Activated CD8-positive, alpha-beta T cell treated with anti-CD3 and anti-CD28 coated beads for 36 hours (primary cell): ENCODE measurements at regions not wholly inside any gene's neighbourhood (a gene's known extent, or its start where the extent isn't known, plus 50 kb on each side); places are given as distances from the start of the nearest gene placed in this dataset.

Experiments
- ATAC-seq: fragments of 200-7000 bp; cut with Tn5 transposase; one replicate; pipeline ENCODE4 v1.10.0; 2021; ENCODE audit warnings: mild to moderate bottlenecking, moderate library complexity
- CTCF ChIA-PET: fragments of 350-600 bp; sonication (Branson Sonifier 250); formaldehyde crosslinking; loops from one replicate; lab custom pipeline; 2021; ENCODE audit warnings: antibody characterized with exemption; lab: Charles Lee
- POLR2A ChIA-PET: fragments of 350-600 bp; sonication (Branson Sonifier 250); formaldehyde crosslinking; loops from one replicate; lab custom pipeline; 2021; ENCODE audit warnings: antibody characterized with exemption; lab: Charles Lee
- DNase-seq: peaks from one replicate; pipeline ENCODE4 v3.0.0-alpha.2; 2020
- H3K27ac Mint-ChIP-seq: one replicate; pipeline ENCODE4 v1.8.0; 2021; ENCODE audit warnings: mild to moderate bottlenecking, mixed read lengths
- H3K27me3 Mint-ChIP-seq: one replicate; pipeline ENCODE4 v1.8.0; 2021; ENCODE audit warnings: mixed read lengths
- H3K36me3 Mint-ChIP-seq: one replicate; pipeline ENCODE4 v1.8.0; 2021; ENCODE audit warnings: low read depth, mixed read lengths
- H3K4me1 Mint-ChIP-seq: one replicate; pipeline ENCODE4 v1.8.0; 2021; ENCODE audit warnings: low read depth, mixed read lengths
- H3K4me3 Mint-ChIP-seq: one replicate; pipeline ENCODE4 v1.8.0; 2021; ENCODE audit warnings: mild to moderate bottlenecking, moderate library complexity, mixed read lengths
- H3K9me3 Mint-ChIP-seq: one replicate; pipeline ENCODE4 v1.8.0; 2021; ENCODE audit warnings: mixed read lengths
- CTCF ChIP-seq: fragments of 200-600 bp; IDR thresholded peaks from one replicate; pipeline ENCODE4 v1.8.0; 2022; ENCODE audit warnings: antibody characterized with exemption, mild to moderate bottlenecking
- intact Hi-C: fragments of 100-400 bp; cut with micrococcal nuclease; formaldehyde crosslinking; loops from one replicate; pipeline ENCODE4 v1.10.0; 2022

GRCh38 chr9:96116275-96117064 is 185.5 kb downstream of the HSD17B3 start:
- Mint-ChIP-seq H3K4me1 (peaks cover 15% of the 10 kb centered on the region), H3K27me3 (peaks cover 20% of the 10 kb centered on the region), H3K36me3 (no peaks in the 10 kb centered on the region), H3K4me3 (no peak overlapping the region), H3K27ac (peak overlapping the region; percentile 20), H3K9me3 (peaks cover 4% of the 10 kb centered on the region)
- intact Hi-C loops: no loop called here
- no peak for TF ChIP-seq CTCF
- ATAC-seq (no peak), DNase-seq (no peak)
- CTCF ChIA-PET: no interaction called here
- POLR2A ChIA-PET: interaction anchor here (1.0 kb wide), 2 partner anchors 27 to 52 kb away, joined by 3 to 5 read pairs; no protein-coding TSS in a partner anchor

DNA sequence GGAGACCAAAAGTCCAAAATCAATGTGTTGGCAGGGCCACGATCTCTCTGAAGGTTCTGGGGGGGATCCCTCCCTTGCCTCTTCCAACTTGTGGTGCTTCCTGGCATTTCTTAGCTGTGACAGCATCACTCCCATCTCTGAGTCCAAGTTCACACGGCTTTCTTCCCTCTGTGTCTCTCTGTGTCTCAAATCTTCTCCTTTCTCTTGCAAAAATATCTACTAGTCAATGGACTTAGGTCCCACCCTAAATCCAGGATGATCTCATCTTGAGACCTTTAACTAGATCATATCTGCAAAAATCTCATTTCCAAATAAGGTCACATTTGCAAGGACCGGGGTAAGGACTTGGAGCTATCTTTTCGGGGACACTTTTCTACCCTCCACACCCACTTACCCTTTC is 186.1 kb downstream of the HSD17B3 start:
- ATAC-seq: no peak
- DNase-seq: no peak
- H3K27ac Mint-ChIP-seq: no peak overlapping the region
- H3K9me3 Mint-ChIP-seq: peaks cover 4% of the 10 kb centered on the region
- H3K4me1 Mint-ChIP-seq: peaks cover 9% of the 10 kb centered on the region
- intact Hi-C loops: no loop called here
- H3K4me3 Mint-ChIP-seq: no peak overlapping the region
- ChIA-PET POLR2A (interaction anchor here (1.0 kb wide), 1 partner anchor 53 kb away, joined by 5 read pairs; no protein-coding TSS in a partner anchor), CTCF (no interaction called here)
- no peak for TF ChIP-seq CTCF
- H3K36me3 Mint-ChIP-seq: no peaks in the 10 kb centered on the region
- peaks cover 20% of the 10 kb centered on the region for H3K27me3 Mint-ChIP-seq

DNA sequence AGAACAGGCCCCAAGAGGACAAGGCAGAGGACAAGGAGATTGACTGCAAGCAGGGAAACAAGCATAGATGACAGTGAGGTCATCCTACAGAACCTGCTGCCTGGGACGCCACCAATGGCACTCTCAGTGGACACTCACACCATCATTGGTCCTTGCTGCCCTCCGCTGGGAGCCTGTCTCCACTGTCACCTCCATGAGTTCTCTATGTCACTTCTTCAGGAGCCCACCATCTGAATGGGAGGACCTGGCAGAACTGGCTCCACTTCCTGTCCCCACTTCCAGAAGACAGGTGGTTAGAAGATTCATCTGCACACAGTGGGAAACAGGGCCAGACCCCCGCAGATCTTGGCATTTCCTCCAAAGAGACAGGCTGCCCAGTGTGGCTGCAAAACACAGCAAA is 188.9 kb downstream of the HSD17B3 start:
- CTCF ChIA-PET: interaction anchor here (1.2 kb wide), 1 partner anchor 22 kb away, joined by 3 read pairs; no protein-coding TSS in a partner anchor

GRCh38 chr9:96109680-96110351 is 192.2 kb downstream of the HSD17B3 start:
- intact Hi-C loops: no loop called here
- no peak for TF ChIP-seq CTCF
- ChIA-PET POLR2A (no interaction called here), CTCF (no interaction called here)
- Mint-ChIP-seq H3K4me1 (peaks cover 5% of the 10 kb centered on the region), H3K27me3 (peaks cover 2% of the 10 kb centered on the region), H3K4me3 (no peak overlapping the region), H3K9me3 (peaks cover 9% of the 10 kb centered on the region), H3K36me3 (peaks cover 1% of the 10 kb centered on the region), H3K27ac (no peak overlapping the region)
- ATAC-seq (peak; percentile 39), DNase-seq (no peak)

More for the DNA sequence above, 188.9 kb downstream of the HSD17B3 start:
- Mint-ChIP-seq H3K36me3 (no peaks in the 10 kb centered on the region), H3K27ac (no peak overlapping the region), H3K4me3 (no peak overlapping the region), H3K9me3 (no peaks in the 10 kb centered on the region), H3K27me3 (peaks cover 16% of the 10 kb centered on the region), H3K4me1 (peaks cover 11% of the 10 kb centered on the region)
- TF ChIP-seq CTCF: no peak
- POLR2A ChIA-PET: no interaction called here
- intact Hi-C loops: no loop called here
- DNase-seq (no peak), ATAC-seq (no peak)
